ENCODE measurements at regions not wholly inside any gene's neighbourhood (a gene's known extent, or its start where the extent isn't known, plus 50 kb on each side); places are given as distances from the start of the nearest gene placed in this dataset.

DNA sequence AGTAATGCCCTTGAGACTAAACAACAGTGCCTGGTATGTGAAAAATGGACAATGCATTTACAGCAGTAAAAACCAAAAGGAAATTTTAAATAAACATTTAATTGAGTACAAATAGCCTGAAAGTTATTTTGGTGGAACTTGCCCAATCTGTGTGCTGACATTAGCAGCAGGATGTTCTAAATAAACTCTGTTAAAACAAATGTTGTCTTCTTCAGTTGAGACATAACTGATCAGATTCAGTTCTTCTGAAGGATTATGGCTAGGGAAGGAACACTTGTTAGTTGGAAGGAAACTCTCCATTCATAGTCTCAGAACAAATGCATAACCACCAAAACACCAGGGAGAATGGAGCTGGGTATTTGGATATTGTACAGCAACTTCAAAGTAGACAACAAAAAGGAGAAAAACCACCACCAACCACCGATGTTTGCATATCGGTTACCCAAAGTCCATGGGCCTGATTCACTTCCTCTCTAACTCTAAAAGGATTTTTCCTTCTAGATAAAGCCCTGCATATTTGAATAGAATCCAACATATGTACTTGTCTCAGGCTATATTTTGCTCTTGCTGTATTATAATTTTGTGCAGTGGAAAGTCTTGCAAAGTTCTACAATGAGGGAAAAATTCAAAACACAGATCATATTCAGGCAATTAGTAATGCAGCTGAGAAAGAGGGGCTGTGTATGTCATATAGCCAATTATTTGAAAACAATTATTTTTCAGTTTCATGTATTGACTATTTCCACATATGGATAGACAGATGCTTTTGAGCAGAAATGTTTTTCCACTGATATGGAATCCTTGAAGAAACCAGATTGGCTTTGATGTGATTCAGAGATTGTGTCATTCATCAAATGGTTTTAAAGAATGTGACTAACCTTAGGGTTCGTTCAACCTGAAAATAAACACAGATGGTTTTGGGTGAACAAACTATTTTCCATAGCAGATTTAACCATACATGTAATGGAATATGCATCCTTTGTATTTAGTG lies 152.2 kb upstream of the BMP4 start:
- Histone ChIP-seq H3K4me1 (no peaks in the 10 kb centered on the region), H3K4me3 (no peak overlapping the region), H3K27me3 (no peaks in the 10 kb centered on the region), H3K36me3 (no peaks in the 10 kb centered on the region), H3K27ac (no peak overlapping the region), H3K9me3 (no peaks in the 10 kb centered on the region)
- intact Hi-C loops (cut with DNase I; ENCODE audit: low total_unique reads), result no loop called here
- no peak for DNase-seq (ENCODE audit: low spot score in 2 of 2)
- TF ChIP-seq POLR2AphosphoS5 (IDR thresholded peaks at IDR 0.05) (no peak), POLR2A (IDR thresholded peaks at IDR 0.05) (no peak), CTCF (IDR thresholded peaks at IDR 0.05) (no peak)

- Histone ChIP-seq H3K9me3 (no peaks in the 10 kb centered on the region), H3K27me3 (no peaks in the 10 kb centered on the region), H3K4me1 (no peaks in the 10 kb centered on the region), H3K36me3 (no peaks in the 10 kb centered on the region), H3K27ac (no peak overlapping the region), H3K4me3 (no peak overlapping the region)
- DNase-seq (ENCODE audit: low spot score in 2 of 2), result no peak
- TF ChIP-seq CTCF (IDR thresholded peaks at IDR 0.05), result no peak
- no peak for TF ChIP-seq POLR2AphosphoS5 (IDR thresholded peaks at IDR 0.05)
- no peak for TF ChIP-seq POLR2A (IDR thresholded peaks at IDR 0.05)
- intact Hi-C loops (cut with DNase I; ENCODE audit: low total_unique reads), result no loop called here
Observed at GRCh38 chr14:54109521-54110120, 153.0 kb upstream of the BMP4 start.

DNA sequence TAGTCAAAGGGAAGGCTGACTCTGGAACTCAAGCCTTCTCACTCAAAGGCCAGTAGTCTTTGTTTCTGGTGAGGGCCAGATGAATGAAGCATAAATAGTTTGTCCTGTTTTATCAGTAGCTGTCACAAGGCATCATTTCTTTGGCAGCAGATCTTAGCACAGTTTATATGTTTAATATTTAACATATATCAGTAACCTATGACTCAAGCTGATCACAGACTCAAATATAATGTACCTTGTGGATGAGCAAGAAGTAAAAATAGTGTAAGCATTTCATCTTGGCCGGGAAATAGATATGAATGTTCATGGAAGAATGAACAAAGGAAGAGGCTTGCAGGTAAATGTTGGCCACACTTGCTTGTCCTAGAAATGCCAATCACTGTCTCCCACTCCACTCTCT lies 158.3 kb upstream of the BMP4 start:
- Histone ChIP-seq H3K4me3 (no peak overlapping the region), H3K36me3 (no peaks in the 10 kb centered on the region), H3K27me3 (no peaks in the 10 kb centered on the region), H3K27ac (no peak overlapping the region), H3K4me1 (no peaks in the 10 kb centered on the region), H3K9me3 (no peaks in the 10 kb centered on the region)
- intact Hi-C loops (cut with DNase I; ENCODE audit: low total_unique reads), result no loop called here
- DNase-seq (ENCODE audit: low spot score in 2 of 2), result no peak
- TF ChIP-seq POLR2A (IDR thresholded peaks at IDR 0.05), result no peak
- no peak for TF ChIP-seq POLR2AphosphoS5 (IDR thresholded peaks at IDR 0.05)
- no peak for TF ChIP-seq CTCF (IDR thresholded peaks at IDR 0.05)

DNA sequence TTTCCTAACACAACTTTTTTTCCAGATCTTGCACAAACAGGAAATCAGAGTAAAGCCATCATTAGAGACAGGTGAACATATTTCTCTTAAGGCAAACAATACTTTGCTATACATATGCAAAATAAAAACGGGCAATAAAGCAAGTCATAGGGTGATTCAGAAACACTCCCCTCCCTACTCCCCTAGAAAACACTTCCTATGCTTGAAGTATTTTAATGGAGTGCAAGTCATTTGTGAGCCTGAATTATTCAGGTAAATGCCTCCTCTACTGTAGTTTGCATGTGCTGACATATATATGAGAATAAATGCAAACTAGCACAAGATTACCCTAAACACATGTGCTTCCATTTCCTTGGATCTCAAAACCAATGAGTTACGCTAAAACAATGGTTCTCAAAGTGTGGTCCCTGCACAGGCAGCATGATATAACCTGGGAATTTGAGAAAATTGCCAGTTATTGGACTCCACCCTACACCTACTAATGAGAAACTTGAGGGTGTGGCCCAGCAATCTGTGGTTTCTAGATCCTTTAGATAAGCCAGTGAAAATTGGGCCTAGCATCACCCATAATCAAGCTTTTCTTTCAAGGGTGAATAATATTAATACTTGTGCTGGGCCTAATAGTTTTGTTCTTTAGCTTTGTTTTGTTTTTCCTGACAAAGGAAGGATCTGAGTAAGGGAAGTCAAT lies 159.7 kb upstream of the BMP4 start:
- no peaks in the 10 kb centered on the region for H3K27me3 ChIP-seq
- H3K4me1 ChIP-seq, result no peaks in the 10 kb centered on the region
- no peaks in the 10 kb centered on the region for H3K36me3 ChIP-seq
- no peak overlapping the region for H3K4me3 ChIP-seq
- intact Hi-C loops (cut with DNase I; ENCODE audit: low total_unique reads), result no loop called here
- no peak for DNase-seq (ENCODE audit: low spot score in 2 of 2)
- TF ChIP-seq POLR2AphosphoS5 (IDR thresholded peaks at IDR 0.05), result no peak
- no peak for TF ChIP-seq POLR2A (IDR thresholded peaks at IDR 0.05)
- no peak for TF ChIP-seq CTCF (IDR thresholded peaks at IDR 0.05)
- H3K9me3 ChIP-seq, result no peaks in the 10 kb centered on the region
- no peak overlapping the region for H3K27ac ChIP-seq
